Calu3 (cell line): ENCODE measurements at regions not wholly inside any gene's neighbourhood (a gene's known extent, or its start where the extent isn't known, plus 50 kb on each side); places are given as distances from the start of the nearest gene placed in this dataset.

Experiments
- BruUV-seq: library from RNA; stranded (reverse); fragments of 400-500 nt; replicated peaks from 2 replicates; lab custom pipeline; 2021; lab: Mats Ljungman, UMichigan
- CTCF ChIA-PET: fragments of 300-600 bp; sonication (Branson Sonifier 250); formaldehyde crosslinking; loops from one replicate; lab custom pipeline; 2022; ENCODE audit warnings: antibody characterized with exemption; lab: Charles Lee
- DNase-seq: peaks from one replicate; pipeline ENCODE4 v3.0.0; 2022
- H3K27ac Mint-ChIP-seq: one replicate; pipeline ENCODE4 v1.8.0; 2022; ENCODE audit warnings: mixed read lengths; ENCODE audit not compliant: unreplicated experiment
- H3K27me3 Mint-ChIP-seq: one replicate; pipeline ENCODE4 v1.8.0; 2022; ENCODE audit warnings: mixed read lengths; ENCODE audit not compliant: unreplicated experiment
- H3K36me3 Mint-ChIP-seq: one replicate; pipeline ENCODE4 v1.8.0; 2022; ENCODE audit warnings: mild to moderate bottlenecking, moderate library complexity, mixed read lengths; ENCODE audit not compliant: insufficient read depth, unreplicated experiment
- H3K4me1 Mint-ChIP-seq: one replicate; pipeline ENCODE4 v1.8.0; 2022; ENCODE audit warnings: mild to moderate bottlenecking, low read depth, mixed read lengths; ENCODE audit not compliant: unreplicated experiment
- H3K4me3 Mint-ChIP-seq: one replicate; pipeline ENCODE4 v1.8.0; 2022; ENCODE audit warnings: mild to moderate bottlenecking, low read depth, moderate library complexity, mixed read lengths; ENCODE audit not compliant: unreplicated experiment
- H3K9me3 Mint-ChIP-seq: one replicate; pipeline ENCODE4 v1.8.0; 2022; ENCODE audit warnings: low read depth, mixed read lengths; ENCODE audit not compliant: unreplicated experiment
- intact Hi-C: fragments of 100-400 bp; cut with micrococcal nuclease; formaldehyde crosslinking; loops from one replicate; pipeline ENCODE4 v1.10.0; 2022; ENCODE audit not compliant: unreplicated experiment
- TF ChIP-seq, protein P1 (sequence below): fragments of 200-600 bp; IDR thresholded peaks from one replicate; pipeline ENCODE4 v1.8.0; 2022; ENCODE audit warnings: antibody characterized with exemption; ENCODE audit not compliant: unreplicated experiment

GRCh38 chr12:93134175-93134890 is 205.2 kb upstream of the EEA1 start:
- H3K4me3 Mint-ChIP-seq = no peak overlapping the region
- intact Hi-C loops = no loop called here
- no peak overlapping the region for H3K27ac Mint-ChIP-seq
- BruUV-seq = no TSS peak
- CTCF ChIA-PET = interaction anchor here (1.6 to 2.1 kb wide), 2 partner anchors 10 to 12 kb away, joined by 3 to 6 read pairs; no protein-coding TSS in a partner anchor
- peaks cover 46% of the 10 kb centered on the region for H3K4me1 Mint-ChIP-seq
- no peaks in the 10 kb centered on the region for H3K36me3 Mint-ChIP-seq
- no peaks in the 10 kb centered on the region for H3K27me3 Mint-ChIP-seq
- DNase-seq = no peak
- no peaks in the 10 kb centered on the region for H3K9me3 Mint-ChIP-seq
- TF ChIP-seq, protein P1, sequence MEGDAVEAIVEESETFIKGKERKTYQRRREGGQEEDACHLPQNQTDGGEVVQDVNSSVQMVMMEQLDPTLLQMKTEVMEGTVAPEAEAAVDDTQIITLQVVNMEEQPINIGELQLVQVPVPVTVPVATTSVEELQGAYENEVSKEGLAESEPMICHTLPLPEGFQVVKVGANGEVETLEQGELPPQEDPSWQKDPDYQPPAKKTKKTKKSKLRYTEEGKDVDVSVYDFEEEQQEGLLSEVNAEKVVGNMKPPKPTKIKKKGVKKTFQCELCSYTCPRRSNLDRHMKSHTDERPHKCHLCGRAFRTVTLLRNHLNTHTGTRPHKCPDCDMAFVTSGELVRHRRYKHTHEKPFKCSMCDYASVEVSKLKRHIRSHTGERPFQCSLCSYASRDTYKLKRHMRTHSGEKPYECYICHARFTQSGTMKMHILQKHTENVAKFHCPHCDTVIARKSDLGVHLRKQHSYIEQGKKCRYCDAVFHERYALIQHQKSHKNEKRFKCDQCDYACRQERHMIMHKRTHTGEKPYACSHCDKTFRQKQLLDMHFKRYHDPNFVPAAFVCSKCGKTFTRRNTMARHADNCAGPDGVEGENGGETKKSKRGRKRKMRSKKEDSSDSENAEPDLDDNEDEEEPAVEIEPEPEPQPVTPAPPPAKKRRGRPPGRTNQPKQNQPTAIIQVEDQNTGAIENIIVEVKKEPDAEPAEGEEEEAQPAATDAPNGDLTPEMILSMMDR = no peak

DNA sequence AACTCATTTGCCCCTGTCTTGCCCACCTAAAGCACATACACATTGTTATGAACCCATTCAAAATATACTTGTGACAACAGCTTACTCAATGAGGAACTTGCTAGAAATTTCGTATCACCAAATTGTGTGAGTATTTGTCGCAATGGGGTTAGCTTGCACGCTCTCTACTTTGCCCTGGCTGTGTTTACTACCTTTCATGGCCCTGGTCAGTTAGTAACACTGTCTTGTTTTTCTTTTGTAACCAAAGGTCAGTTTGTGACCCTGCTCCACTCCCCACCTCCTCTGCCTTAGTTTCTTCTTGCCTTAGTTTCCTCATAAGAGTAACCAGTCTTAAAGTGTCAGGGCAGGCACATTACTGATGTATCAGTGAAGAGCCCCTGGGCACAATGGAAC is 205.8 kb upstream of the EEA1 start:
- TF ChIP-seq, protein P1 = no peak
- H3K27me3 Mint-ChIP-seq = no peaks in the 10 kb centered on the region

GRCh38 chr12:93135286-93136239 is 206.5 kb upstream of the EEA1 start:
- peaks cover 47% of the 10 kb centered on the region for H3K4me1 Mint-ChIP-seq
- peak; percentile 6 for DNase-seq
- no peaks in the 10 kb centered on the region for H3K36me3 Mint-ChIP-seq
- no peaks in the 10 kb centered on the region for H3K27me3 Mint-ChIP-seq
- H3K9me3 Mint-ChIP-seq = no peaks in the 10 kb centered on the region
- BruUV-seq = no TSS peak
- peak overlapping the region; percentile 59 for H3K27ac Mint-ChIP-seq
- intact Hi-C loops = loop anchor here (5.0 kb wide), 2 partner anchors 43 to 148 kb away; no protein-coding TSS in a partner anchor
- TF ChIP-seq, protein P1 = no peak
- no peak overlapping the region for H3K4me3 Mint-ChIP-seq
- CTCF ChIA-PET = interaction anchor here (1.6 to 2.1 kb wide), 2 partner anchors 8 to 13 kb away, joined by 3 to 6 read pairs; no protein-coding TSS in a partner anchor

More for the DNA sequence above, 205.8 kb upstream of the EEA1 start:
- Mint-ChIP-seq H3K27ac (peak overlapping the region; percentile 11), H3K36me3 (no peaks in the 10 kb centered on the region), H3K4me3 (no peak overlapping the region), H3K9me3 (no peaks in the 10 kb centered on the region), H3K4me1 (peaks cover 47% of the 10 kb centered on the region)
- no TSS peak for BruUV-seq
- no peak for DNase-seq
- CTCF ChIA-PET = interaction anchor here (1.6 to 2.1 kb wide), 2 partner anchors 9 to 13 kb away, joined by 3 to 6 read pairs; no protein-coding TSS in a partner anchor
- intact Hi-C loops = loop anchor here (5.0 kb wide), 2 partner anchors 43 to 148 kb away; no protein-coding TSS in a partner anchor
